ENCODE measurements at regions not wholly inside any gene's neighbourhood (a gene's known extent, or its start where the extent isn't known, plus 50 kb on each side); places are given as distances from the start of the nearest gene placed in this dataset.

GRCh38 chr18:47500930-47501329 is 249.5 kb upstream of the SKOR2 start:
- TF ChIP-seq RAD21 (IDR thresholded peaks at IDR 0.05; ENCODE audit: low read depth) (no peak), TEAD4 (IDR thresholded peaks at IDR 0.05) (no peak), YY1 (IDR thresholded peaks at IDR 0.05; ENCODE audit: low read depth) (no peak), FOXM1 (IDR thresholded peaks at IDR 0.05; ENCODE audit: borderline replicate concordance, low read depth) (no peak), NFIC (IDR thresholded peaks at IDR 0.05) (no peak), MAX (IDR thresholded peaks at IDR 0.05) (no peak), USF1 (IDR thresholded peaks at IDR 0.05) (no peak), CREB1 (IDR thresholded peaks at IDR 0.05; ENCODE audit: low read depth) (no peak), EP300 (IDR thresholded peaks at IDR 0.05; ENCODE audit: borderline replicate concordance) (no peak), TAF1 (IDR thresholded peaks at IDR 0.05; ENCODE audit: low read depth) (no peak), ZBTB7A (IDR thresholded peaks at IDR 0.05; ENCODE audit: low read depth) (no peak), CEBPB (IDR thresholded peaks at IDR 0.05) (no peak)

- TF ChIP-seq TEAD4 (IDR thresholded peaks at IDR 0.05) (no peak), CEBPB (IDR thresholded peaks at IDR 0.05) (no peak), MAX (IDR thresholded peaks at IDR 0.05) (no peak), EGR1 (IDR thresholded peaks at IDR 0.05) (no peak), EP300 (IDR thresholded peaks at IDR 0.05; ENCODE audit: borderline replicate concordance) (no peak), ZBTB7A (IDR thresholded peaks at IDR 0.05; ENCODE audit: low read depth) (no peak), TAF1 (IDR thresholded peaks at IDR 0.05; ENCODE audit: low read depth) (no peak), USF1 (IDR thresholded peaks at IDR 0.05) (no peak), REST (IDR thresholded peaks at IDR 0.05; ENCODE audit: low read depth) (no peak), CREB1 (IDR thresholded peaks at IDR 0.05; ENCODE audit: low read depth) (no peak), NFIC (IDR thresholded peaks at IDR 0.05) (no peak)
Measured at GRCh38 chr18:47492691-47493090, 241.2 kb upstream of the SKOR2 start.

- TF ChIP-seq REST (IDR thresholded peaks at IDR 0.05; ENCODE audit: low read depth) (no peak), CEBPB (IDR thresholded peaks at IDR 0.05) (no peak), RAD21 (IDR thresholded peaks at IDR 0.05; ENCODE audit: low read depth) (no peak)
Measured at GRCh38 chr18:47490882-47491281, 239.4 kb upstream of the SKOR2 start.

GRCh38 chr18:47485221-47485797 is 233.8 kb upstream of the SKOR2 start:
- TF ChIP-seq CEBPB (IDR thresholded peaks at IDR 0.05), result no peak
- no peak for TF ChIP-seq TEAD4 (IDR thresholded peaks at IDR 0.05)
- TF ChIP-seq REST (IDR thresholded peaks at IDR 0.05; ENCODE audit: low read depth), result no peak
- TF ChIP-seq NFIC (IDR thresholded peaks at IDR 0.05), result no peak

- no peak for TF ChIP-seq YY1 (IDR thresholded peaks at IDR 0.05; ENCODE audit: low read depth)
- TF ChIP-seq TCF12 (IDR thresholded peaks at IDR 0.05; ENCODE audit: low read depth), result no peak
- no peak for TF ChIP-seq NFIC (IDR thresholded peaks at IDR 0.05)
- TF ChIP-seq USF1 (IDR thresholded peaks at IDR 0.05), result no peak
- TF ChIP-seq CEBPB (IDR thresholded peaks at IDR 0.05), result no peak
- TF ChIP-seq MAX (IDR thresholded peaks at IDR 0.05), result no peak
- TF ChIP-seq TEAD4 (IDR thresholded peaks at IDR 0.05), result no peak
- TF ChIP-seq EGR1 (IDR thresholded peaks at IDR 0.05), result no peak
- no peak for TF ChIP-seq REST (IDR thresholded peaks at IDR 0.05; ENCODE audit: low read depth)
- TF ChIP-seq ZBTB7A (IDR thresholded peaks at IDR 0.05; ENCODE audit: low read depth), result no peak
- TF ChIP-seq EP300 (IDR thresholded peaks at IDR 0.05; ENCODE audit: borderline replicate concordance), result no peak
- no peak for TF ChIP-seq RAD21 (IDR thresholded peaks at IDR 0.05; ENCODE audit: low read depth)
- no peak for TF ChIP-seq TAF1 (IDR thresholded peaks at IDR 0.05; ENCODE audit: low read depth)
- TF ChIP-seq FOXM1 (IDR thresholded peaks at IDR 0.05; ENCODE audit: borderline replicate concordance, low read depth), result no peak
- no peak for TF ChIP-seq CREB1 (IDR thresholded peaks at IDR 0.05; ENCODE audit: low read depth)
Measured at GRCh38 chr18:47484068-47484467, 232.6 kb upstream of the SKOR2 start.
